ENCODE measurements at regions not wholly inside any gene's neighbourhood (a gene's known extent, or its start where the extent isn't known, plus 50 kb on each side); places are given as distances from the start of the nearest gene placed in this dataset.

DNA sequence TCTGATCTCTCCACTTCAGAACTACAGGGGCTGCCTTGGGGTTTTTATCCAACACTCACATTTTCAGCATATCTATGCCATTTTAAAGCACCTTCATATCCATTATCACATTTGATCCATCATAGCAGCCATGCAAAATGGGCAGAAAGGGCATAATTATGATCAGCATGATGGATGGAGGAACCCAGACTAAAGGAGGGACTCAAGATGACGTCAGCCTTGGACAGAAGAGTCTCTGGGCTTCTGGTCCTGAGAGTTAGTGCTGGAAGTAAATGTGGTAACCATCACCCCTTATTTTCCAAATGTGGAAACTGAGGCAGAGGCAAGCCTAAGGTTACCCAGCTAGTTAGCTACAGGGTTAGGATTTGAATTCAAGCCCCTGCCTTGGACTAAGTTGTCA is 273.1 kb downstream of the DRD1 start:
- no peak for DNase-seq (ENCODE audit: low read depth in 2 of 2)

DNA sequence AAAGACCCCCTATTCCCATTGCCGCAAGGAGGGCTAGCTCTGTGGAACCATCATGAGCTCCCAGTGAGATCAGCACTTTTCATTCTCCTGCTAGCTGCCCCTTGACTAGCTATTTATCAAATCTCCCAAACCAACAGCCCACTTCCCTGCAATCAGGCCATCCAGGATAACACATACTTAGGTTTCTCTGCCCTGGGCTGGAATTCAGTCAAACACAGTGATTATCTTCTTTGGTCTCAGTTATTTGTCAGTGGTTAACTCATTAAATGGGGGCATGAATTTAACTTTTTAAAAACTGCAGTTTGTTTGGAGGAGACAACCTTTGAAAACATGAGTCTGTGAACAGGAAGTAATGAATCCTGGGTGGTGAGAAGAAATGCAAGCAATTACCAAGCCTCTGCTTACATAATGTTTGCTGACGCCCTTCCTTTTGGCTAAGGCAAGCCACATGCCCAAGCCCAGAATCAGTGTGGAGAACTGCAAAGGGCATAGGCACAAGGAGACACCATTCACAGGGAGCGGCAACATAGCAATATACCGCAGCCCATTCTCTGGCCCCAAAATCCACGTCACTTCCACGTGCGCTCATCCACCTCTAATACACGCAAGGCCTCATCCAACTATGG is 275.0 kb downstream of the DRD1 start:
- DNase-seq (ENCODE audit: low read depth in 2 of 2) = no peak

DNA sequence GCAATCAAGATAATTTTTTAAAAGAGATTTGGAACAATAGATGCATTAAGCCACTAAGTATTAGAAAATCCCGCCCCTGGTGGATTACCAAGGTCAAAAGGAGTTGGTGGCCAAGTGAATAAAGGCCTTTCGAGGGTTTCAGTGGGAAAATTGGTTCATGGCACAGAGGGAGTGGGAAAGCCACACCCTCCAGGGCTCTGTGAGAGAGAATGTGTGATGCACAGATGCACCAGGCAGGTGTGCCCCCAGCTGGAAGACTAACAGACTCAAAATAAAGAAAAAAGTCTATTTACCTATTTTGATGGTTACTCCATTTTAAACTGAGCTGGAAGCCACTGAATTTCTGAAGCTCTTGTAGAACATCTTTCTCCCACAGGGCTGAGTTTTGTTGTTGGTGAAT is 278.0 kb downstream of the DRD1 start:
- no peak for DNase-seq (ENCODE audit: low read depth in 2 of 2)

DNA sequence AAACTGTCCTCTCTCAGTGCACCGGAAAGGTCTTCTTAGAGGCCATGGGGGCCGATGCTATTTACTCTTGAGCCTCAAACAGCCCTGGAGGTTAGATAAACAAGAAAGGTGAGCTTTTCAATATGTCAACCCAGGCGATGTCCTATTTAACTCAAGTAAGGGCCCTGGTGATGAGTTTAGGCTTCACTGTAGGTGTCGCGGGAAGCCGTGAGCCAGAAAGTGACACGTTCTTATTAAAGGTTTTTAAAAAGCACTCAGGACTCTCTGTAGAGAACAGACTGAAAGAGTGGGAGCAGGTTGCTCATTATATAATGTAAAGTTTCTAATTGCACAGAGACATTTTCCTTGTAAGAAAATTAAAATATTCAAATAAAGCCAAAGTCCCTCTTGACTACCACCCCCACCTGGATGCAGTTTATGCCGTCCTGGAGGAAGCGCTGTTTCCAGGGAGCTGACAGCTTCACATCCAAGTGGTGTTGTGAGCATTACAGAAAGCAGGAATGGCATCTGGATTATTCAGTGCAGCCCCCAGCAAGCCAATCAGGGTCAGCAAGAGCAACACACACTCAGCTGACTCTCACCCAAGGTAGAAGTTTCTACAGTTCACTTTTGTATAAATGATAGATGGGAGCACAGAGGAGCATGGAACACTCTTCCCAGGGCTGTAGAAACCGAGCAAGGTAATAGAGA is 280.3 kb downstream of the DRD1 start:
- no peak for DNase-seq (ENCODE audit: low read depth in 2 of 2)

DNA sequence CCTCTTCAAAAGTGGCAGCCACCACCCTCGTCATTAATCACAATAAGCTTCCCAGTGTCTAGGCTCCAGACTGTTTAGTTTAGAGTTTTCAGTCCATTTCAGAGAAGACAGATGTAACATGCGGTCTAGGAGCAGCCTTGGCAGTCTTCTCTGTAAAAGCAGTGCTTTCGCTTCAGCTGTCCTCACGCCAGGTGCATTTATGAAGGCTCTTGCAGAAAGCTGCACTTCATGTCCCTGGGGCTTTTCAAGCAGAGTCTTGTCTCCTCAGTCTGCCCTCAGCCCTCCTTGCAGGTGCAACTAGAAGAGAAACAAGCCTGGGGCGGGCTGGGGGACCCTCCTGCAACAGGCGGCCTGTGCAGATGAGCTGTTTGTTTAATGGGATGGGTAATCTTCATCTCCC is 281.9 kb downstream of the DRD1 start:
- DNase-seq (ENCODE audit: low read depth in 2 of 2) = no peak

DNA sequence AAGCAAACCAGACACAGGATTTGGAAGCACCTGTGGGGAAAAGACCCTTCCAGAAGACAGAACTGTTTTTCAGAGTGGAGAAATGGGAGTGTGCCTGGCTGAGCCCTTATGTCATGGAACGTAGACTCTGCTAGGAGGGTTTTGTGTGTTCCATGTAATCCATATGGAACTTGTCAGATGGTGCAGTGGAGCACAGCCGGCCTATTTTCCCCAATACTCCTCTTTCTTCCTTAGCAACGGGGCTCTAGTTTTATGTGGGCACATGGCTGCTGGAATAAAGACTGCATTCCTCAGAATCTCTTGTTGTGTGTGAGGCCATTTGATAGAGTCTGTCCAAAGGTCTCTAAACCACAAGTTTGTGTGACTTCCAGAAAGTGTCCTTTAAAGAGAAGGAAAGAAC is 284.0 kb downstream of the DRD1 start:
- no peak for DNase-seq (ENCODE audit: low read depth in 2 of 2)

DNA sequence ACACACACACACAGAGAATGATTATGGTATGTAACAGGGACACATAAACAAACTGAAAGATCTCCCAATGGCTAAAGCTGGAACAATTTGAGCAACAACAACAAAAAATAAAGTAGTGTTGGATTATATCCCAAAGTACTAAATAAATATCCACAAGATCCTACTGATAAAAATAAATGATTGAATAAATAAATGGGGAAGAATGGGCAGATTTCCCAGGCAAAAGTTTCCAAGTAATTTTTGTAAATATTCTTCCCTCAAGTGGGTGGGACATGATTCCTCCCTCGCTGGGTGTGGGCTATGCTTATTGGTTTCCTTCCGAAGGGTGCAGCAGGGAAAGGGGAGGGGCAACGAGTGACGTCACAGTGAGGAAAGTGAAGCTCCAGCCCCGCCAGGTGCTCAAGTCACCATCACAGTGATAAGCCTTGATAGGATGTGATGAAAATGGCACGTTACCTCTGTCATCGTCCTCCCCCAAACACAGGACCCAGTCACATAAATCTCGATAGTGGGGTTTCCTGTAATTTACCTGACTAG is 295.3 kb downstream of the DRD1 start:
- DNase-seq (ENCODE audit: low read depth in 2 of 2) = no peak

DNA sequence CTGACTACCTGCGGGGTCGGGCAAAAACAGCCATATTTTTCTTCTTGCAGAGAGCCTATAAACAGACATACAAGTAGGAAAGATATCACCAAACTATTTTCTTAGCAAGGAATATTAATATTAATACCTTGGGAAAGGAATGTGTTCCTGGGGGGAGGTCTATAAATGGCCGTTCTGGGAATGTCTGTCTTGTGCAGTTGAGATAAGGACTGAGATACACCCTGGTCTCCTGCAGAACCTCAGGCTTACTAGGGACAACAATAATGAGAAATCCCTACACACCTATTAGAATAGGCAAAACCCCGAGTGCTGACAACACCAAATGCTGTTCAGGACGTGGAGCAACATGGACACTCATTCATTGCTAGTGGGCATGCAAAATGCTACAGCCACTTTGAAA is 297.2 kb downstream of the DRD1 start:
- no peak for DNase-seq (ENCODE audit: low read depth in 2 of 2)

DNA sequence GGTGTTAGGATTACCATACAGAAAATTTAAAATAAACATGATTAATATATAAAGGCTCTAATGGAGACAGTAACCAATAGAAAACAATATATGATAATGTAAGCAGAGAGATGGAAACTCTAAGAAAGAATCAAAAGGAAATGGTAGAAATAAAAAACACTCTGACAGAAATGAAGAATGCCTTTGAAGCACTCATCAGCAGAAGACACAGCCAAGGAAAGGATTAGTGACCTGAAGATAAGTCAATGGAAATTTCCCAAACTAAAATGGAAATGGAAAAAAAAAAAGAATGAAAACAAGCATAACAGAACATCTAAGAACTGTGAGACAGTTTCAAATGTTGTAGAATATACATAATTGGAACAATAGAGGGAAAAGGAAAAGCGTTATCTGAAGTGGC is 302.6 kb downstream of the DRD1 start:
- no peak for DNase-seq (ENCODE audit: low read depth in 2 of 2)

DNA sequence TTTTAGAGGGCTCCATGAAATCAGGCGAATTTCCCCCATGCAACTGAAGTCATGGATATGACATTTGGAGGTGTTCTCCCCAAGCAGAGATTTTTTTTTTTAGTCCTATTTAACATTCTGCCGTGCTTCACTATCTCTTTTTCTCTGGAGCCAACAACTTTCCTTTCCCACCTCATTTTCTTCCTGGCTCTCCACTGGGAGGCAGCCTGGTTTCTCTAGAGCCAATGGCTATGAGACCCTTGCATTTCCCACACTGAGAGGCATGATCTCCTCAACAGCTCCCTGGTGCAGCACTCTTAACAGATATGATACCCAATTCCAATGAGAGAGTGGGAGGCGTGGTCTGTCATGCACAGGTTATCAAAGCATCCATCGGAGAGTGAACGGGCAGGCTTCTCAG is 310.8 kb downstream of the DRD1 start:
- DNase-seq (ENCODE audit: low read depth in 2 of 2) = no peak

DNA sequence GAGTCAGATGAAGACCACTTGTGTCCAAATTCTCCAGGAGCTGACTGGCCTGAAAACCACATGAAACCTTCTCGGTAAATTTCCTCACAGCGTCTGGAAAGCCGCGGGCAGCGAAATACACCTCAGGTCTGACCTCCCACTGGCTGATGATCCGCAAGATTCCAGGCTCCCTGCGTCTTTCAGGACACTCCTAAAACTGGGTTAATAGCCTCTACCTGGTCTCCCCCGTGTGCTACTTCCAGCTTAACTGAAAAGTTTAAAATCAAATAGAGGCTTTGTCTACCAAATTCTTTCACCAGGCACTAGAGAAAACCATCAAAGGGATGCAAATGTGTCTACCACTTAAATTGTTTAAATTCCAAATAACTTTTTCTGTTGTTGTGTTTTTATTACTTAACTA is 312.6 kb downstream of the DRD1 start:
- DNase-seq (ENCODE audit: low read depth in 2 of 2) = no peak

DNA sequence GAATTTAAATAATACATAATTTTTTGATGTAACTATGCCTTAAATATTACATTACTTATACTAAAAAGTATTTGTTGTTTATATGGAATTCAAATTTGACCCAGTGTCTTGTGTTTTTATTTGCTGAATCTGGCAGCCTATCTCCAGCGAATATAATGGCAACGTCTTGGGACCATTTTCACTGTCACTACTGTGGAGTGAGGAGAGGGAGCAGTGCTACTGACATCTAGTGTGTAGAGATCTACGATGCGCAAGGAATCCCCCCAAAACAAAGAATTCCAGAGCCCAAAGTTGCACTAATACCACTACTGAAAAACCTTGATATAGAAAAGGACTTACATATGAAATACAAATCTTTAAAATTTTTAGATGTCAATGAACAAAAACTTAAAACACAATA is 314.4 kb downstream of the DRD1 start:
- no peak for DNase-seq (ENCODE audit: low read depth in 2 of 2)

DNA sequence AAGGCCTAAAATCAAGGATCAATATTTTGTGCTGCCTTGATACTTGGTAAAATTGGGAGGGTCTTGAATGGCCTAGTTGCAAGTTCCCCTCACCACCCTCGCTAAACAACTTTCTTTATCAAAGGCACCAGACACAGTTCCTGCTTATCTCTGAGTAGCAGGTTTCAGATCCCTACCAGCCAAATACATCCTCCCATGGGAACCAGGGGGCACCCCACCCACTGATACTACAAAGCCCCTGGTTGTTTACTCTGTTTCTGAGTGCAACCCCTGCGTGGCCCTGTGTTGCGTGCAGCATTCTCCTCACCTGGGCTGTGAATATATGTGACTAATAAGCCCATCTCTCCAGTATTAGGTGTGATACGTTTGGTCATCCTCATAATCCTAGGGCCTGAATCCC is 314.9 kb downstream of the DRD1 start:
- no peak for DNase-seq (ENCODE audit: low read depth in 2 of 2)

DNA sequence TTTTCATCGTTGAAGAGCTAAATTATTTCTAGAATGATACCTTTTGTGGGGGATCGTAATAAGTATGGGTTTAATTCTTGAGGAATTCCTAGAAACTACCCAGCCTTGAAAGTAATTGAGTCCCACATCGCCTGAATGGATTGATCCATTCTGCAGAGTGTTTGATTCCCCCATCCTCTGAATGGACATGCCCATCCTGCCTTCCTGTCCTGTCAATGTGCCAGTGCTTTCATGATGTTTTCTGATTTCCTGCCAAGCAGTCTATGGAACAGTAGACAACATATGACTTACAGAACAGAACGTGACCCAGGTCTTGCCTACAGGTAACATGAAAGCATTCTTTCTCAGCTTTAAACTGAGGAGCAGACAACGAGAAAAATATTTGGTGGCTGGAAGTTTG is 319.2 kb downstream of the DRD1 start:
- no peak for DNase-seq (ENCODE audit: low read depth in 2 of 2)

DNA sequence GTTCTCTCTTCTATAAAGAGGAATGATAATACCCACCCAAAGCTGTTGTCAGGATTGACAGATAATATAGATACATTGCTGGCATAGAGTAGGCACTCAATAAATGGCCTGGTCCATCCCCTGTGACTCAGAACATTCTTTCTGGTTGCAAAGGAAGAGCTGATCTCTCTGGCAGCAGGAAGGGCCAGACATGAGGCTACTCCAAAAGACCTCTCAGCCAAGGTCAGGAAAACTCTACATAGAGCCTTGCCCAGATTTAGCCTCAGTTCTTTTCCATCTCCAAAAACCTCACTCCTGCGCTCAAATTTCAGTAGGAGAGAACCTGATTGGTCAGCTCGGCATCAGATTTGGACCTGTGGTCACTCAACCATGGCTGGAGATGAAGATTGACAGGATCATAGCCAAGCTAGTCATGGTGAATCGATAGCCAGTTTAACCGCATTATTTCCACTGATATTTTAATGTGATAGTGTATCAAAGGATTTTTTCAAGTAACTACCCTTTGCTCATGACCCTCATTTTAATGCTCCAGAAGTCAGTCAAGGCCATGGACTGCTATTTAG is 319.6 kb downstream of the DRD1 start:
- no peak for DNase-seq (ENCODE audit: low read depth in 2 of 2)

DNA sequence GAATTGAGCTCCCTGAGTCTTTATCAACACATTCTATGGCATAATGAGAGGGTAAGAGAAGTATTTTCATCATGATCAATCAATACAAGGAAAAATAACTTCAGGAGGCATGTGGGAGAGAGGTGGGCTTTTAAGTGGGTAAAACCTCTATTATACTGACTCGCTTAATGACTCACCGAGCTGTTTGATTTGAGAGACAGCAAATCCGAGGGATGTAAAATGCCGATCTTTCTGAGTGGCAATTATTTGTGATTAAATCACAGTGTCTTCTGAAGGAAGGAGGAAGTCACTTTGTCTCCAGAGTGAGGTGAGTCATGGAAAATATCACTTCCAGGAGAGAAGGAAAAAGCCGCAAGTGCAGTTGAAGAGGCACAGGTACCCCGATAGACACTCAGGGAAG is 320.4 kb downstream of the DRD1 start:
- no peak for DNase-seq (ENCODE audit: low read depth in 2 of 2)

DNA sequence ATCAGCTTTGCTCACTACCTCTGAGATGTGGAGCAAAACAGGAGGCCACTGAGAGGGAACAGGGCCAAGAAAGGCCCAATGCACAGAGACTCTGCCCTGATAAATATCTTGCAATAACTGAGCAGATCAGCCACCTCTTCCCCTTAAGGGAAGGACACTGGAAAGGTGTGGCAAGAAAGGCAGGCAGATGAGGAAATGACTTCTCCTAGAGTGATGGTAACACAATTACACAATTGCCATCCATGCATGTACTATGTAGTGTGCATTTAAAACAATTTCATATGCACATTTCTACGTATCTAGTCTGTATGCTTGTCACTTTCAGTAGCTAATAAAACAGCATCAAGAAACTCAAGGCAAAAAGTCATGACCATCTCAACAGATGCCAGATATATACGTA is 322.5 kb downstream of the DRD1 start:
- no peak for DNase-seq (ENCODE audit: low read depth in 2 of 2)

DNA sequence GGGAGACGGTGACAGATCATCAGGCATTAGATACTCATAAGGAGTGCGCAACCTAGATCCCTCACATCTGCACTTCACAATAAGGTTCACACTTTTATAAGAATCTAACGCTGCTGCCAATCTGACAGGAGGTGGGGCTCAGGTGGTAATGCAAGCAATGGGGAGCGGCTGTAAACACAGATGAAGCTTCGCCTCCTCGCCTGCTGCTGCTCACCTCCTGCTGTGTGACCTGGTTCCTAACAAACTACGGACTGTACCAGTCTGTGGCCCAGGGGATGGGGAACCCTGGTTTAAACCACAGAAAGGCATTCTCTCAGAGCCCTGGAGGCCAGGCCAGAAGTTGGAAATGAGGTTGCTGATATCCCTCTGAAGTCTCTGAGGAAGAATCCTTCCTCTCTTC is 323.6 kb downstream of the DRD1 start:
- no peak for DNase-seq (ENCODE audit: low read depth in 2 of 2)

DNA sequence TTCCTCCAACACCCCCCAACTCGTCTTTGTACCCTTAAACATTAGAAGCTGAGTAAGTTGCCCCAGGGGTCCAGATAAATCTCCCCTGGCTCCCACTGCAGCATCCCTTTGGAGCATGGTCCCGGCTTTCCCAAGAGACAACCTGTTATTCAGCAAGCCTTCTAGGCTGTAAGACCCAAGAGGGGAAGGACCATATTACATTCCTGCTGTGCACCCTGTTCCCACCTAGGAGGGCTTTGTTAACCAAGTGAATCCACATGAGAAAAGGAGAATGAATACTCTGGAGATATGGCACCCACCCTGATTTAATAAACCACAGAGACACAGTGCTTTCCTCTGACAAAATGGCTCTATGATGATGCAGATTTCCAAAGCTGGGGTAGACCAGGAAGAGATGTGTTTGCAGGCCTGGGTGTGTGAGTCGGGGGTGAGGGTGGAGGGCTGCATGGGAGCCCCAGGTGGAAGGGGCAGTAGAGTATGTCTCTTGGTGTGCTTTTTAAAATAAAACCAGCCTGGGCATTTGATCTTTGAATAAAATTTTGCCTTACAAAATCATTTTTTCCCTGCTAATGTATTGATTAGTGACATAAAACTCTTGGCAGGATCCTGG is 325.2 kb downstream of the DRD1 start:
- no peak for DNase-seq (ENCODE audit: low read depth in 2 of 2)

DNA sequence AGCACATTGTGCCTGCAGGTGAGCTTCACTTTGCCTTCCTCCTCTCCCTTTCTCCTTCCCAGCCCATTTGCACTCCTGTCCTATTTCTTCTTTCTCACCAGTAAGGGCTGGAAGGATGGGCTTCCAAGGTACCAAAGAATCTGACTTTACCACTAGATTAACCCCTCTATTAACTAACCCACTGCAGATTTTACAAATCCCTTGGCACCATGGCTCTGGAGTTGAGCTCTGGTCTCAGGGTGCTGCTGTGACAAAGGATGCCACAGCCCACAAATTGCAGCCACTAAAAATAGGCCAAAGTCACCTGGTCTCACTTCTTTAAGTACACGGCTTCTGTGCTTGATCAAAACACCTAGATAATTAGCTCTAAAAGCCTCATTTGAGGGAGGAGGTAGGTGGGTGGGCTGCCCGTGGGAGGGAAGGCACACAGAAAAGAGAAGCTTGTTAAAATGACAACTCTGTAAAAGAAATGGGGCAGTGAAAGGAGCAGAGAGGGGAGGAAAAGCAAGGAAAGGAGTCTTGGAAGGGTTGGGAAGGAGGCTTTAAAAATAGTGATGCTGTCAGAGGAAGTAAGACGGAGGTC is 327.4 kb downstream of the DRD1 start:
- DNase-seq (ENCODE audit: low read depth in 2 of 2) = no peak

DNA sequence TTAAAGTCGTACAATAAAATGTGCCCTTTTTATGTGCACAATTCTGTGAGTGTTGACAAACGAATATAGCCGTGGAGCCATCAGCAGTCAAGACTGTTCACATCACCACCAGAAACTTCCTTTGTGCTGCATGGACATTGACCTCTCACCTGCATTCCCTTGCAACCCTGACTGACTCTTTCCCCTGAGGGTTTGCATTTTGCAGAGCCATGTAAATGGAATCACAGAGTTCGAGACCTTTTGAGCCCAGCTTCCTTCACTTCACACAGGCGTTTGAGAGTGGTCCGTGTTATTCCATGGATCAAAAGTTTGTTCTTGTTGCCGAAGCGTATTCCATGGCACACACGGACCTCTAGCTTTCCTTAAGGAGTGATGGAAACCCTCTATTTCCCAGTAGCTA is 328.2 kb downstream of the DRD1 start:
- no peak for DNase-seq (ENCODE audit: low read depth in 2 of 2)

DNA sequence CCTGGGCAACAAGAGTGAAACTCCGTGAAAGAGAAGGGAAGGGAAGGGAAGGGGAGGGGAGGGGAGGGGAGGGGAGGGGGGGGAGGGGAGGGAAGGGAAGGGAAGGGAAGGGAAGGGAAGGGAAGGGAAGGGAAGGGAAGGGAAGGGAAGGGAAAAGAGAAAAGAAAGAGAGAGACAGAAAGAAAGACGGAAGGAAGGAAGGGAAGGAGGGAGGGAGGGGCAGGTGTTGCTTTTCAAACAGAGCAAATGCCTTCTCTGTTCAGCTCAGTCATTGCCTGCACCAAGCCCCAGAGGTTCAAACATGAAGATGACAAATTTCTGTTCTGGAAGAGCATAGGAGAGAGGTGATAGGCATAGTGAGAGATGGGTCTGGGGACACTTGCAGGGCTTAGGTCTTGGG is 330.0 kb downstream of the DRD1 start:
- DNase-seq (ENCODE audit: low read depth in 2 of 2) = no peak
